ENCODE measurements at regions not wholly inside any gene's neighbourhood (a gene's known extent, or its start where the extent isn't known, plus 50 kb on each side); places are given as distances from the start of the nearest gene placed in this dataset.

GRCh38 chr9:95382433-95382832 is 64.9 kb upstream of the FANCC start:
- ChIA-PET POLR2A (no interaction called here), CTCF (no interaction called here)
- no peak for DNase-seq
- no peaks in the 10 kb centered on the region for H3K9me3 Mint-ChIP-seq
- no peak overlapping the region for H3K27ac Mint-ChIP-seq
- no peak for TF ChIP-seq CTCF (IDR thresholded peaks at IDR 0.05)
- intact Hi-C loops (cut with micrococcal nuclease): no loop called here
- H3K4me1 Mint-ChIP-seq (ENCODE audit: low read depth): peaks cover 6% of the 10 kb centered on the region
- no peaks in the 10 kb centered on the region for H3K36me3 Mint-ChIP-seq (ENCODE audit: low read depth)
- H3K27me3 Mint-ChIP-seq: peaks cover 30% of the 10 kb centered on the region
- ATAC-seq: no peak
- no peak overlapping the region for H3K4me3 Mint-ChIP-seq

- Mint-ChIP-seq H3K36me3 (ENCODE audit: low read depth) (no peaks in the 10 kb centered on the region), H3K4me1 (ENCODE audit: low read depth) (peaks cover 6% of the 10 kb centered on the region), H3K27me3 (peaks cover 30% of the 10 kb centered on the region), H3K9me3 (no peaks in the 10 kb centered on the region), H3K27ac (no peak overlapping the region), H3K4me3 (no peak overlapping the region)
- no peak for TF ChIP-seq CTCF (IDR thresholded peaks at IDR 0.05)
- intact Hi-C loops (cut with micrococcal nuclease): no loop called here
- ChIA-PET CTCF (interaction anchor here (0.9 kb wide), 1 partner anchor 45 kb away, joined by 4 read pairs; no protein-coding TSS in a partner anchor), POLR2A (no interaction called here)
- no peak for ATAC-seq
- no peak for DNase-seq
Observed at GRCh38 chr9:95381221-95381620, 63.7 kb upstream of the FANCC start.

- no peaks in the 10 kb centered on the region for H3K36me3 Mint-ChIP-seq (ENCODE audit: low read depth)
- no peak overlapping the region for H3K4me3 Mint-ChIP-seq
- H3K9me3 Mint-ChIP-seq: no peaks in the 10 kb centered on the region
- H3K27ac Mint-ChIP-seq: no peak overlapping the region
- peaks cover 30% of the 10 kb centered on the region for H3K27me3 Mint-ChIP-seq
- TF ChIP-seq CTCF (IDR thresholded peaks at IDR 0.05): no peak
- intact Hi-C loops (cut with micrococcal nuclease): no loop called here
- ATAC-seq (peak; percentile 37), DNase-seq (peak; percentile 54)
- CTCF ChIA-PET: no interaction called here
- POLR2A ChIA-PET: no interaction called here
- peaks cover 6% of the 10 kb centered on the region for H3K4me1 Mint-ChIP-seq (ENCODE audit: low read depth)
Observed at GRCh38 chr9:95379630-95380029, 62.1 kb upstream of the FANCC start.

- POLR2A ChIA-PET: no interaction called here
- CTCF ChIA-PET: no interaction called here
Observed at GRCh38 chr9:95373782-95374487, 56.4 kb upstream of the FANCC start.

More at GRCh38 chr9:95373782-95374487, 56.4 kb upstream of the FANCC start:
- no peak for TF ChIP-seq CTCF (IDR thresholded peaks at IDR 0.05)
- ATAC-seq (no peak), DNase-seq (no peak)
- Mint-ChIP-seq H3K4me3 (no peak overlapping the region), H3K27ac (no peak overlapping the region), H3K36me3 (ENCODE audit: low read depth) (no peaks in the 10 kb centered on the region), H3K9me3 (no peaks in the 10 kb centered on the region), H3K27me3 (peaks cover 21% of the 10 kb centered on the region), H3K4me1 (ENCODE audit: low read depth) (peaks cover 2% of the 10 kb centered on the region)
- intact Hi-C loops (cut with micrococcal nuclease): no loop called here
